NCI-H510A (cell line): ENCODE measurements at regions not wholly inside any gene's neighbourhood (a gene's known extent, or its start where the extent isn't known, plus 50 kb on each side); places are given as distances from the start of the nearest gene placed in this dataset.
"Not testable (repeated sequence)": the region's sequence is repeated elsewhere in the genome, so short reads cannot be mapped to it uniquely, and the experiment has no call there.

Experiments used
- DNase-seq: peaks from one replicate; lab custom pipeline; 2025; lab: John Stamatoyannopoulos, UW

DNA sequence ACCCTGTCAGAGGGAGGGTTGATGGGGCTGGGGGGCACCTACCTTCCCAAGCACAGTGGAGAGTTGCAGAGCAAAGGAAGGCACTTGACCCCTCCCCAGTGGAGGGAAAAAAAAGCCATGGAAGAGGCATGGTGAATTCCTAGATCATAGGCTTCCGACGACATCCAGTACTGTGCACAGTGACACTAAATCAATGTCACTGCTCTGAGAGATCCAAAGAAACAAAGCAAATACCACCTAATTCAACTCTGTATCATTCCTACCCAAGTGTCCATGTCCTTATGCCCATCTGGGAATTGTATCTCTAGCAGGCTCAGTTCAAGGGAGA is 344.2 kb upstream of the NCAM1 start:
- no peak for DNase-seq

DNA sequence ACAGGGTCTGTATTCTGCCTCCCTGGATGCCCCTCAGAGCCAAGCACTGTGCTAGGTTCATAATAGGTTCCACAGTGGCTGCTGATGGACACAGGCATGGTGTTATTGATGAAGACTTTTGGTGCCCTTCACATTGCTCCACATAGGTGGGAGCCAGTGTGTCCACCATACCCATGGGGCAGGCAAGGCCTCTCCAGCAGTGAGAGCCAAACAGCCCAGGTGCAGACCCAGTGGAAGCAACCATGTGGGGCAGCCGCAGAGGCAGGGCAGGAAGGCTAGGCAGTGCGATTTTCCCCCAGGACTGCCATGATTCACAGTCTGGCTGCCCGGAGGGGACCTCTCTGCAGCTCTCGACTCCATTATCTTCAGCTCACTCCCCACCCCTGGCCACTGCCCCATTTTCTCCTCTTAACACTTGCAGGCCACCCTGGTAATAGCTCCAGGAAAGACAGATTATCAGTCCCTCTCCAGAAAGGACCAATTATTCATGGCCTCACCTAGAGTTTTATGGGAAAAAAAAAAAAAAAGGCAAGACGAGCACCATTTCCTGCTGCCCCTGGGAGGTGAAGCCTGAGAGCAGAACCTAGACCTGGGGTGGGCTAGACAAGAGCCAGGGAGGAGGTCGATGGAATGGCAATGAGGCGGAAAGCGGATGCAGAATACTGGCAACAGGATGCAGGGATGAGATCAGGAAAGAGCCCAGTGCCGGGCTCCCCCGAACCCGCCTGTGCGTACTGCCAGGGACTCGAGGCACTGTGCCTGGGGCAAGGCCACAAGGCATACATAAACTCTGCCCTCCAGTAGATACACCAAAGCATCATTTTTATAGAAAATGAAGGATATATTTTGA is 343.0 kb upstream of the NCAM1 start:
- no peak for DNase-seq

DNA sequence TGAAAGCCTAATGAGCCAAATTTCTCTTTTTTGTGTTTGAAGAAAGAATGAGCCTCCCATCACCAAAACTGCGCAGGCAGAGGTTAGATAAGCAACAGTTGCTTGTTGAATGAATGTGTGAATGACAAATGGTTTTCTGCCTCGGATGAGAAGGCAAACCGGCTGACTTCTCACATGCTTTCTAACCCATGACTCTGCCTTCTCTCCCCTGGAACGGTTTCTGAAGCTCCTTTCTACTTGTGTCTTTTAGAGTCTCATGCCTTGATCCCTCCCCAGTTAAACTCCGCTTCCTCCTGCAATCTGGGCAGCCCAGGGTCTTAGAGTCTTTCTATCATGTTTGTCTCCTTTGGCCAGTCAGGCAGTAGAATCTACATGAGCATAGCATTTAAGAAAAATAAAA is 342.1 kb upstream of the NCAM1 start:
- no peak for DNase-seq

- no peak for DNase-seq
These were observed 340.4 kb upstream of the NCAM1 start for GRCh38 chr11:112620621-112621394.

- DNase-seq = no peak
These were observed 338.2 kb upstream of the NCAM1 start for GRCh38 chr11:112623057-112623456.

DNA sequence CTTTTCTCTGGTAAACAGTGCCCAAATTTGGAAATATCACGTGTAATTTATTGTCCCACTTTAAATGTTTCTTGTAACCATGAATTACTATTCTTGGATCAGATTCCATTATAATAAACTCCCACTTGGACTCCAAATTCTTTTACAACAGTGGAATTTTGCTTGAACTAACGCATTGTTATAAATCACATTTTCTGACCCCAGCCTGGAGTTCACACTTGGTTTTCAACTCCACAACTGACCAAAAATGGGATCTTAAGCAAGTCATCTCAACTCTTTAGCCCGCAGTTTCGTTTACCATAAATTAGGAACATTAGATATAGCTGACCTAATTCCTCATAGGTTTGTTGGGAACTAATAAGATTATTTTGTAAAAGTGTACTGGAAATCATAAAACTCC is 336.8 kb upstream of the NCAM1 start:
- no peak for DNase-seq

GRCh38 chr11:112624971-112625370 is 336.2 kb upstream of the NCAM1 start:
- not testable (repeated sequence) for DNase-seq

- no peak for DNase-seq
These were observed 335.4 kb upstream of the NCAM1 start for GRCh38 chr11:112625814-112626213.

GRCh38 chr11:112626731-112627130 is 334.5 kb upstream of the NCAM1 start:
- DNase-seq = no peak

DNA sequence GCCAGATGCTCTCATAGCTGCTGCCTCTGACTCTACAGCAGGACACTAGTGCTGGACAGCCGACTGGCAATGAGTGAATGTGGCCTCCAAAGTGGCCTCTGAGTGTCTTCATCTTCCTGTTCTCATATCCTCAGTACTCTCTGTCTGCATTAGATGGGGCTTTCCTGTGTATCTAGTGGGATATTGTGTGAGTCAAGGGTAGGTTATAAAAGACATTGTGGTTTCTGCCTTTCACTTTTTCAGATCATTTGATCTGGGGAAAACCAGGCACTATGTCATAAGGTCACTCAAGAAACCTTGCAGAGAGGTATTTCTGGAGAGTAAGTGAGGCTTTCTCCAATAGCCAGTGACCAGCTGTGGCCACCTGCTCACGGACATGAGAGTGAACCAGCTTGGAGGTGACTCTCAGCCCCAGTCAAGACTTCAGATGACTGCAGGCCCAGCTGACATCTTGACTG is 333.6 kb upstream of the NCAM1 start:
- no peak for DNase-seq

DNA sequence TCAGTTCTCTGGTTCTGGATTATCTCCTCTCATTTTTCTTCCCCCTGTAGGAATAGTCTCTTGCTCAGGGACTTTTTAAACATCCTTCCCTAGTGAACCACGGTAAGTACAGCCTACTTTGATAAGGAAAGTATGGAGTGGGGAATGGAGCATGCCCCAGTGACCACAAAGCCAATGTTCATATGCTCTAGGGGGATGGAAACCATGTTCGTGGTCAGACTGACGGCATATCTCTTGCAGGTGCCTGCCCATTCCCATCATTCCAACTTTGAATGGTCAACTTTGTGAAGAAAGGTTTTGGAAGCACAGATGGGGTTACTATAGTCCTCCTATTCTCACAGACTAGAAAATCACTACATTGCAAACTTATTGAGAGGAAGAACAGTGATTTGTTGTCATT is 332.5 kb upstream of the NCAM1 start:
- no peak for DNase-seq

GRCh38 chr11:112630496-112630895 is 330.7 kb upstream of the NCAM1 start:
- DNase-seq = no peak

DNA sequence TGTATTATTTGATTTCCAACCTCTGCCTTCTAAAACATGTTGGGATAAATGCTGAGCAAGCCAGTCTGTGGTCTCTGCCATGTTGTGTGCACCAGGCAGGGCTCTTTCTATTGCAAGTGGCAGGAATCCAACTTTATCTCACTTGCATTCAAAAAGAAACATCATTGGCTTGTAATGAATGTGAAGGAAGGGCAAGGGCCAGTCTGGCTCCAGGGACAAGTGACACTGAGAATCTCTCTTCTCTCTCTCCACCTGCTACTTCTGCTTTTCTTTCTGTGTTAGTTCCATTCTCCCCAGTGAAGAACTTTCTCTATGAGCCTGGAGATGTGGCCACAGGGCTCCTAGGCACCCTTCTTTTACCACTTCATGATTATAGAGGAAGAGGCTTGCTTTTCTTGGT is 329.9 kb upstream of the NCAM1 start:
- DNase-seq = no peak

GRCh38 chr11:112632866-112633505 is 328.2 kb upstream of the NCAM1 start:
- DNase-seq = no peak

DNA sequence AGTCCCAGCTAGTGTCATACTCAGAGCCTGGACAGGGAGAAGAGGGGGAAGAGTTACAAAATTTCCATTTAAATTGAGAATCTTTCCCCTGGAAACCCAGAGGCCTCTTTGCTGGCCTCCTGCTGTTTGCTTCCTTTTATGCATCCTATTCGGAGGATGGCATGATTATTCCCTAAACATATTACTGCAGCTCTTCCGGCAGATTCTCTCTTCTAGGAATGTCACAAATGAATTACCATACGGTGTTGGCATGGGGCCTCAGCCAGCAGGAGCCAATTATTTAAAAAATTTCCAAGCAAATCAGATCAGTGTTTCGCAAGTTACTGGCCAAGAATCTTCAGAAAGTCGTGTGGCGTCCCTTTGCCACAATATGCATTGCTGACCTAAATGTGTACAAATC is 326.7 kb upstream of the NCAM1 start:
- DNase-seq = no peak

DNA sequence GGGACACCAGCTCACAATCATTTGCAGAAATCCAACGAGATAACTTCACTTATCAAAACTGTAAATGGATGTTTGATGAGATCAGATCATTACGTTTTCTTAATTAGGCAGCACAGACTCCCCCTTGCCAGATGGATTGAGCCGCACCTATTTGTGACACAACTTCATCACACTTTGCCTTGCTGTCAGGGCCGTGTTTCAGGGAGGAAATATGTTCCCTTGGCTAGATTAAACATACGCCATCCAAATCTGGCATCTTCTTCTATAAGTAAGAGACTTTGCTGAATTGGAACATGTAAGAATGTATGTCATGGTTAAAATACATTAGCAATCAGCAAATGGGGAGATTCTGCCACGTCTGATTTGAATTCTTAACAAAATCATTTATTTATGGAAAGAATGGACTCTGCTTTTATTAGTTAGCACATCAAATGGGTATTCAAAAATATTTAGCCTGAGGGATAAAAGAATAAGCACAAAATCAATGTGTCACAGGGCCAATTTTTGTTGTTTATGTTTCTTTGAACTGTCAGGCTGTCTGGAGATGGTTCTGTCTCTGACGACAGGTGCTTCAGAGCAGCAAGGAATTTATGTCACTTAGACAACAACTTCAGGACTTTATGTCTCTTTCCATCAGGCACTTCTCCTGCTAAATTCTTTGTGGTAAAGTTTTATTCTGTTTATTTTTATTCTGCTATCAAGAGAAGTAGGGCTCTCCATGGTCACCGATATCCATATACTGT is 326.1 kb upstream of the NCAM1 start:
- no peak for DNase-seq

- no peak for DNase-seq
These were observed 324.1 kb upstream of the NCAM1 start for GRCh38 chr11:112637076-112637475.

- DNase-seq = no peak
These were observed 323.3 kb upstream of the NCAM1 start for GRCh38 chr11:112637876-112638275.

DNA sequence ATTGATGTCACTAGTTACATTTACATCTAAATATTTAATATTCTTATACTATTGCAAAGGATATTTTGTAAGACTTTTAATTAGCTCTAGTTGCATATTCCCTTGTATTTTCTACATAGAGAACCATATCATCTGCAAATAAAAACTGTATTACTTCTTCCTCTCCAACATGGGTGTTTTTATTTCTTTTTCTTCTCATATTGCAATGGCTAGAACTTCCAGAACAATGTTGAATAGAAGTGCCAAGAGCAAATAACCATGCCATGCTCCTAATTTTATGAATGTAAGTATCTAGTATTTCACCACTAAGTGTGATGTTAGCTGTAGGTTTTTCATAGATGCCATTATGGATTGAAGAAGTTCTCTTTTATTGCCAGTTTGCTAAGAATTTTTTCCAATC is 321.8 kb upstream of the NCAM1 start:
- DNase-seq = no peak

DNA sequence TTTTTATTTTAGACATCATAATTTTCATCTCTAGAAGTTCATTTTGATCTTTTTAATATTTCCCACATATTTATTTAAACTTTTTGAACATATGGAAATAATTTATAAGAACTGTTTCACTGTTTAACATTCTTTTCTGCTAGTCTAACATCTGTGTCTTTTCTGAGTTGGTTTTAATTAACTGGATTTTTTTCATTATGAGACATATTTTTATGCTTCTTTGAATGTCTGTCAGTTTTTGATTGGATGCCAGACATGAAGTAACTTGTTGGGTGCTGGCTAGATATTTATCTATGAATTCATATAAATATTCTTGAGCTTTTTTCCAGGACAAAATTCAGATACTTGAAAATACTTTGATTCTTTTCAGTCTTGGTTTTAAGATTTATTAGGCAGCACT is 317.8 kb upstream of the NCAM1 start:
- DNase-seq = no peak

- no peak for DNase-seq
These were observed 316.6 kb upstream of the NCAM1 start for GRCh38 chr11:112644410-112645131.

DNA sequence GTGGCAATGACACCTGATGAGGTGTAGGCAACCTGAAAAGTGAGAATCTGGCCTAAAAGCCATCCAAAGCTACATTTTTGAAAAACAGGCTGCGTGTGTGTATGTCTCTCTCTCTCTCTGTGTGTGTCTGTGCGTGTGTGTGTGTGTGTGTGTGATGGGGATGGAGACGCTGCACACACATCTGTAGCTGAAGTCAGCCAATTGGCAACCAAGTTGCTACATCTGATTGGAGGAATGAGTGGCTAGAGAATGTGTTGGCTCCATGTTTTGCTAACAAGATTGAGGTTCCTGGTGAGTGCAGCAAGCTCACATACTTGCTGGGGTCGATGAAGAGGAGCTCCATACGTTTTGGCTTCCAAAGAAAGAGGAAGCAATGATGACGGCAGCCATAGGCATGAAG is 311.4 kb upstream of the NCAM1 start:
- no peak for DNase-seq
